SK-N-SH treated with all-trans-retinoic acid at 6 μM for 48 hours (cell line): ENCODE measurements at regions not wholly inside any gene's neighbourhood (a gene's known extent, or its start where the extent isn't known, plus 50 kb on each side); places are given as distances from the start of the nearest gene placed in this dataset.

Experiments used
- ATAC-seq: fragments of 200-7000 bp; cut with Tn5 transposase; 3 replicates; pipeline ENCODE4 v1.9.1; 2020; ENCODE audit warnings: mild to moderate bottlenecking, moderate library complexity
- ARNTL ChIP-seq: fragments of 450-650 bp; formaldehyde crosslinking; IDR thresholded peaks from 2 replicates; pipeline ENCODE4 v1.5.0; 2020; ENCODE audit warnings: low read depth, mild to moderate bottlenecking, moderate library complexity, borderline replicate concordance
- BACH2 ChIP-seq: fragments of 250-450 bp; sonication (Bioruptor Pico); IDR thresholded peaks from 2 replicates; pipeline ENCODE4 v1.9.0; 2021; ENCODE audit warnings: mild to moderate bottlenecking, borderline replicate concordance
- CSDC2 ChIP-seq: fragments of 250-450 bp; sonication (Bioruptor Pico); IDR thresholded peaks from 2 replicates; pipeline ENCODE4 v1.5.0; 2020; ENCODE audit warnings: mild to moderate bottlenecking, moderate library complexity
- ESRRG ChIP-seq: fragments of 250-450 bp; sonication (Bioruptor Pico); IDR thresholded peaks from 2 replicates; pipeline ENCODE4 v1.6.1; 2021; ENCODE audit warnings: mild to moderate bottlenecking
- ISL1 ChIP-seq: fragments of 250-450 bp; sonication (Bioruptor Pico); IDR thresholded peaks from 2 replicates; pipeline ENCODE4 v2.1.2; 2022; ENCODE audit warnings: mild to moderate bottlenecking, moderate library complexity
- OSR1 ChIP-seq: fragments of 250-450 bp; sonication (Bioruptor Pico); IDR thresholded peaks from 2 replicates; pipeline ENCODE4 v1.8.0; 2022; ENCODE audit warnings: moderate library complexity, mild to moderate bottlenecking, inconsistent platforms
- PPARA ChIP-seq: fragments of 250-450 bp; sonication (Bioruptor Pico); IDR thresholded peaks from 2 replicates; pipeline ENCODE4 v1.5.0; 2020; ENCODE audit warnings: mild to moderate bottlenecking, borderline replicate concordance
- RARB ChIP-seq: fragments of 250-450 bp; sonication (Bioruptor Pico); IDR thresholded peaks from 2 replicates; pipeline ENCODE4 v1.8.0; 2021; ENCODE audit warnings: mild to moderate bottlenecking, moderate library complexity
- SNAI2 ChIP-seq: fragments of 250-450 bp; sonication (Bioruptor Pico); IDR thresholded peaks from 2 replicates; pipeline ENCODE4 v1.5.0; 2020; ENCODE audit warnings: mild to moderate bottlenecking, moderate library complexity
- TCF4 ChIP-seq: fragments of 250-450 bp; sonication (Bioruptor Pico); IDR thresholded peaks from 2 replicates; pipeline ENCODE4 v1.8.0; 2021; ENCODE audit warnings: mild to moderate bottlenecking, moderate library complexity, borderline replicate concordance
- TOX ChIP-seq: fragments of 250-450 bp; sonication (Bioruptor Pico); IDR thresholded peaks from 2 replicates; pipeline ENCODE4 v1.8.0; 2021; ENCODE audit warnings: mild to moderate bottlenecking, moderate library complexity, borderline replicate concordance
- ZFP3 ChIP-seq: fragments of 250-450 bp; sonication (Bioruptor Pico); IDR thresholded peaks from 2 replicates; pipeline ENCODE4 v1.5.0; 2020; ENCODE audit warnings: mild to moderate bottlenecking, moderate library complexity
- ZFP30 ChIP-seq: fragments of 450-650 bp; formaldehyde crosslinking; IDR thresholded peaks from 2 replicates; pipeline ENCODE4 v1.5.0; 2022; ENCODE audit warnings: mild to moderate bottlenecking, moderate library complexity
- ZNF565 ChIP-seq: fragments of 450-650 bp; formaldehyde crosslinking; conservative IDR thresholded peaks from 2 replicates; pipeline ENCODE4 v1.5.0; 2020; ENCODE audit warnings: low read depth, mild to moderate bottlenecking, moderate library complexity
- ZNF70 ChIP-seq: fragments of 450-650 bp; formaldehyde crosslinking; IDR thresholded peaks from 2 replicates; pipeline ENCODE4 v1.5.0; 2020; ENCODE audit warnings: mild to moderate bottlenecking, moderate library complexity
- ZNF8 ChIP-seq: fragments of 450-650 bp; formaldehyde crosslinking; IDR thresholded peaks from 2 replicates; pipeline ENCODE4 v1.5.0; 2020; ENCODE audit warnings: mild to moderate bottlenecking, moderate library complexity
- TF ChIP-seq, protein P1 (sequence below): fragments of 250-450 bp; sonication (Bioruptor Pico); IDR thresholded peaks from 2 replicates; pipeline ENCODE4 v1.8.0; 2020; ENCODE audit warnings: mild to moderate bottlenecking, moderate library complexity, borderline replicate concordance
- TF ChIP-seq, protein P2 (sequence below): fragments of 250-450 bp; sonication (Bioruptor Pico); IDR thresholded peaks from 2 replicates; pipeline ENCODE4 v1.5.1; 2021; ENCODE audit warnings: mild to moderate bottlenecking, moderate library complexity
- TF ChIP-seq, protein P3 (sequence below): fragments of 250-450 bp; sonication (Bioruptor Pico); IDR thresholded peaks from 2 replicates; pipeline ENCODE4 v1.8.0; 2021; ENCODE audit warnings: low read depth, mild to moderate bottlenecking, moderate library complexity, borderline replicate concordance
- TF ChIP-seq, protein P4 (sequence below): fragments of 250-450 bp; sonication (Bioruptor Pico); IDR thresholded peaks from 2 replicates; pipeline ENCODE4 v1.5.0; 2020; ENCODE audit warnings: mild to moderate bottlenecking, moderate library complexity

GRCh38 chr11:70489276-70489675 is 90.9 kb downstream of the CTTN start:
- ATAC-seq = no peak
- TF ChIP-seq BACH2 (no peak), ZFP3 (CRISPR knock-in tag) (no peak), ZNF70 (CRISPR knock-in tag) (no peak), ESRRG (no peak), CSDC2 (no peak), PPARA (no peak), ISL1 (no peak)
- TF ChIP-seq, protein P1, sequence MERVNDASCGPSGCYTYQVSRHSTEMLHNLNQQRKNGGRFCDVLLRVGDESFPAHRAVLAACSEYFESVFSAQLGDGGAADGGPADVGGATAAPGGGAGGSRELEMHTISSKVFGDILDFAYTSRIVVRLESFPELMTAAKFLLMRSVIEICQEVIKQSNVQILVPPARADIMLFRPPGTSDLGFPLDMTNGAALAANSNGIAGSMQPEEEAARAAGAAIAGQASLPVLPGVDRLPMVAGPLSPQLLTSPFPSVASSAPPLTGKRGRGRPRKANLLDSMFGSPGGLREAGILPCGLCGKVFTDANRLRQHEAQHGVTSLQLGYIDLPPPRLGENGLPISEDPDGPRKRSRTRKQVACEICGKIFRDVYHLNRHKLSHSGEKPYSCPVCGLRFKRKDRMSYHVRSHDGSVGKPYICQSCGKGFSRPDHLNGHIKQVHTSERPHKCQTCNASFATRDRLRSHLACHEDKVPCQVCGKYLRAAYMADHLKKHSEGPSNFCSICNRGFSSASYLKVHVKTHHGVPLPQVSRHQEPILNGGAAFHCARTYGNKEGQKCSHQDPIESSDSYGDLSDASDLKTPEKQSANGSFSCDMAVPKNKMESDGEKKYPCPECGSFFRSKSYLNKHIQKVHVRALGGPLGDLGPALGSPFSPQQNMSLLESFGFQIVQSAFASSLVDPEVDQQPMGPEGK (CRISPR knock-in tag) = no peak

- TF ChIP-seq CSDC2 (no peak), ZNF70 (CRISPR knock-in tag) (no peak), ZFP30 (CRISPR knock-in tag) (no peak), ZNF8 (CRISPR knock-in tag) (no peak), ESRRG (no peak)
- ATAC-seq = no peak
Observed at GRCh38 chr11:70490208-70490607, 91.9 kb downstream of the CTTN start.

- ATAC-seq = no peak
- TF ChIP-seq ESRRG = no peak
- no peak for TF ChIP-seq ZFP30 (CRISPR knock-in tag)
- TF ChIP-seq TCF4 (CRISPR knock-in tag) = no peak
- TF ChIP-seq, protein P2, sequence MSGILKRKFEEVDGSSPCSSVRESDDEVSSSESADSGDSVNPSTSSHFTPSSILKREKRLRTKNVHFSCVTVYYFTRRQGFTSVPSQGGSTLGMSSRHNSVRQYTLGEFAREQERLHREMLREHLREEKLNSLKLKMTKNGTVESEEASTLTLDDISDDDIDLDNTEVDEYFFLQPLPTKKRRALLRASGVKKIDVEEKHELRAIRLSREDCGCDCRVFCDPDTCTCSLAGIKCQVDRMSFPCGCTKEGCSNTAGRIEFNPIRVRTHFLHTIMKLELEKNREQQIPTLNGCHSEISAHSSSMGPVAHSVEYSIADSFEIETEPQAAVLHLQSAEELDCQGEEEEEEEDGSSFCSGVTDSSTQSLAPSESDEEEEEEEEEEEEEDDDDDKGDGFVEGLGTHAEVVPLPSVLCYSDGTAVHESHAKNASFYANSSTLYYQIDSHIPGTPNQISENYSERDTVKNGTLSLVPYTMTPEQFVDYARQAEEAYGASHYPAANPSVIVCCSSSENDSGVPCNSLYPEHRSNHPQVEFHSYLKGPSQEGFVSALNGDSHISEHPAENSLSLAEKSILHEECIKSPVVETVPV (CRISPR knock-in tag) = no peak
- TF ChIP-seq ZNF8 (CRISPR knock-in tag) = no peak
- TF ChIP-seq ZFP3 (CRISPR knock-in tag) = no peak
- no peak for TF ChIP-seq ZNF565 (CRISPR knock-in tag)
- TF ChIP-seq, protein P3, sequence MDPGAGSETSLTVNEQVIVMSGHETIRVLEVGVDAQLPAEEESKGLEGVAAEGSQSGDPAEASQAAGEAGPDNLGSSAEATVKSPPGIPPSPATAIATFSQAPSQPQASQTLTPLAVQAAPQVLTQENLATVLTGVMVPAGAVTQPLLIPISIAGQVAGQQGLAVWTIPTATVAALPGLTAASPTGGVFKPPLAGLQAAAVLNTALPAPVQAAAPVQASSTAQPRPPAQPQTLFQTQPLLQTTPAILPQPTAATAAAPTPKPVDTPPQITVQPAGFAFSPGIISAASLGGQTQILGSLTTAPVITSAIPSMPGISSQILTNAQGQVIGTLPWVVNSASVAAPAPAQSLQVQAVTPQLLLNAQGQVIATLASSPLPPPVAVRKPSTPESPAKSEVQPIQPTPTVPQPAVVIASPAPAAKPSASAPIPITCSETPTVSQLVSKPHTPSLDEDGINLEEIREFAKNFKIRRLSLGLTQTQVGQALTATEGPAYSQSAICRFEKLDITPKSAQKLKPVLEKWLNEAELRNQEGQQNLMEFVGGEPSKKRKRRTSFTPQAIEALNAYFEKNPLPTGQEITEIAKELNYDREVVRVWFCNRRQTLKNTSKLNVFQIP (CRISPR knock-in tag) = no peak
- TF ChIP-seq PPARA = no peak
- no peak for TF ChIP-seq TOX (CRISPR knock-in tag)
- no peak for TF ChIP-seq ISL1
- TF ChIP-seq, protein P4, sequence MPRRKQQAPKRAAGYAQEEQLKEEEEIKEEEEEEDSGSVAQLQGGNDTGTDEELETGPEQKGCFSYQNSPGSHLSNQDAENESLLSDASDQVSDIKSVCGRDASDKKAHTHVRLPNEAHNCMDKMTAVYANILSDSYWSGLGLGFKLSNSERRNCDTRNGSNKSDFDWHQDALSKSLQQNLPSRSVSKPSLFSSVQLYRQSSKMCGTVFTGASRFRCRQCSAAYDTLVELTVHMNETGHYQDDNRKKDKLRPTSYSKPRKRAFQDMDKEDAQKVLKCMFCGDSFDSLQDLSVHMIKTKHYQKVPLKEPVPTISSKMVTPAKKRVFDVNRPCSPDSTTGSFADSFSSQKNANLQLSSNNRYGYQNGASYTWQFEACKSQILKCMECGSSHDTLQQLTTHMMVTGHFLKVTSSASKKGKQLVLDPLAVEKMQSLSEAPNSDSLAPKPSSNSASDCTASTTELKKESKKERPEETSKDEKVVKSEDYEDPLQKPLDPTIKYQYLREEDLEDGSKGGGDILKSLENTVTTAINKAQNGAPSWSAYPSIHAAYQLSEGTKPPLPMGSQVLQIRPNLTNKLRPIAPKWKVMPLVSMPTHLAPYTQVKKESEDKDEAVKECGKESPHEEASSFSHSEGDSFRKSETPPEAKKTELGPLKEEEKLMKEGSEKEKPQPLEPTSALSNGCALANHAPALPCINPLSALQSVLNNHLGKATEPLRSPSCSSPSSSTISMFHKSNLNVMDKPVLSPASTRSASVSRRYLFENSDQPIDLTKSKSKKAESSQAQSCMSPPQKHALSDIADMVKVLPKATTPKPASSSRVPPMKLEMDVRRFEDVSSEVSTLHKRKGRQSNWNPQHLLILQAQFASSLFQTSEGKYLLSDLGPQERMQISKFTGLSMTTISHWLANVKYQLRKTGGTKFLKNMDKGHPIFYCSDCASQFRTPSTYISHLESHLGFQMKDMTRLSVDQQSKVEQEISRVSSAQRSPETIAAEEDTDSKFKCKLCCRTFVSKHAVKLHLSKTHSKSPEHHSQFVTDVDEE = no peak
- no peak for TF ChIP-seq RARB (CRISPR knock-in tag)
- no peak for TF ChIP-seq ARNTL (CRISPR knock-in tag)
- no peak for TF ChIP-seq SNAI2 (CRISPR knock-in tag)
- TF ChIP-seq, all 23 proteins: peak for 0
Observed at GRCh38 chr11:70490723-70491558, 92.6 kb downstream of the CTTN start.

DNA sequence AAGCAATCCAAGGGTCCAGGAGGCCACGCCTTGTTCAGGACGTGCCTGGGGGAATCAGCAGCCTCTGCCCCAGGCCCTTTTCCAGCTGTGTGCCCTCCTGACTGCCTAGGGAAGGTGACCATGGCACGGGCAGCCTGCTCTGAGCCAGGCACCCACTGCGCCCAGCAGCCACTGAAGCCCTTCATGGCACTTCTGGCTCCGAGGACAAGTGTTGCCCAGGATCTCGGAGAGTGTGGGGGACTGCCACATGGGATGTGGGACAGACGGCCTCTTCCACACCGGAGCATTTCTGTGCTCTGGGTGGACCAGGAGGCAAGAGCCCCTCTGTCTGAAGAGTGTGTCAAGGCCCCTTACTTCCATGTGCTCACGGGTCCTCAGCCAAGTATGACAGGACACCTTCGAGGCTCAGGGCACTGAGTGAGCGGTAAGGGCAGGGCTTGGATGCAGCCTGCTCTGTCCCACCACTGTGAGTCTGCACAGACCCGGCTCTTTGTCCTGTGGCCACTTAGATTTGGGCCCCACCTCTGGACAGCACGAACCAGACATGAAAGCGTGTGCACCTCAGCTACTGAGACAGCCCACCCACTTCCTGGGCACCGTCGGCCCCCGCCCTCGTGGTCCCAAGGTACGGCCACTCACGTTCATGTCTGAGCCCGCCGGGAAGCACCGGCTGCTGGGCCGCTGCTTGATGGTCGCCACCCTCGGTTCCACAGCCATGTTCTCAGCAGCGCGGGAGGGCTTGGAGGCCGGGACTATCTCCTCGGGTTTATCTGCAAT is 93.6 kb downstream of the CTTN start:
- no peak for ATAC-seq
- TF ChIP-seq ZFP3 (CRISPR knock-in tag) (no peak), ESRRG (no peak), ISL1 (no peak), OSR1 (CRISPR knock-in tag) (no peak), RARB (CRISPR knock-in tag) (no peak), ZFP30 (CRISPR knock-in tag) (no peak), PPARA (no peak)
- TF ChIP-seq, protein P4 = no peak
- TF ChIP-seq, protein P1 (CRISPR knock-in tag) = no peak
